WTC11 (cell line): ENCODE measurements at regions not wholly inside any gene's neighbourhood (a gene's known extent, or its start where the extent isn't known, plus 50 kb on each side); places are given as distances from the start of the nearest gene placed in this dataset.

Experiments used
- ATAC-seq: fragments of 200-7000 bp; cut with Tn5 transposase; 2 replicates; pipeline ENCODE4 v1.10.0; 2021; ENCODE audit warnings: mild to moderate bottlenecking, moderate library complexity
- CTCF ChIA-PET: fragments of 300-600 bp; sonication (Branson Sonifier 250); formaldehyde crosslinking; loops from one replicate; lab custom pipeline; 2021; ENCODE audit warnings: antibody characterized with exemption; lab: Charles Lee
- POLR2A ChIA-PET: fragments of 350-600 bp; sonication (Branson Sonifier 250); formaldehyde crosslinking; loops from one replicate; lab custom pipeline; 2021; ENCODE audit warnings: antibody characterized with exemption; lab: Charles Lee
- DNase-seq: peaks from one replicate; pipeline ENCODE4 v3.0.0; 2021; ENCODE audit warnings: low spot score
- H3K27ac Mint-ChIP-seq: 2 replicates; pipeline ENCODE4 v1.8.0; 2021; ENCODE audit warnings: mixed read lengths
- H3K27me3 Mint-ChIP-seq: 2 replicates; pipeline ENCODE4 v1.8.0; 2021; ENCODE audit warnings: low read depth, mild to moderate bottlenecking, moderate library complexity, mixed read lengths
- H3K36me3 Mint-ChIP-seq: 2 replicates; pipeline ENCODE4 v1.8.0; 2021; ENCODE audit warnings: mixed read lengths
- H3K4me1 Mint-ChIP-seq: 2 replicates; pipeline ENCODE4 v1.8.0; 2022; ENCODE audit warnings: mixed read lengths
- H3K4me3 Mint-ChIP-seq: 2 replicates; pipeline ENCODE4 v1.8.0; 2021; ENCODE audit warnings: mild to moderate bottlenecking, moderate library complexity, mixed read lengths
- H3K9me3 Mint-ChIP-seq: 2 replicates; pipeline ENCODE4 v1.8.0; 2021; ENCODE audit warnings: mixed read lengths
- E2F1 ChIP-seq: sonication (generic); formaldehyde crosslinking; IDR thresholded peaks from 2 replicates; pipeline ENCODE4 v1.8.0; 2022; ENCODE audit warnings: mild to moderate bottlenecking, missing genetic modification reagents
- ELF4 ChIP-seq: sonication (generic); formaldehyde crosslinking; IDR thresholded peaks from 2 replicates; pipeline ENCODE4 v1.8.1; 2022; ENCODE audit warnings: low read depth, mild to moderate bottlenecking, moderate library complexity, missing genetic modification reagents
- EMX1 ChIP-seq: fragments of 250-450 bp; sonication (Bioruptor Pico); IDR thresholded peaks from 2 replicates; pipeline ENCODE4 v1.8.0; 2021; ENCODE audit warnings: mild to moderate bottlenecking
- FOXK1 ChIP-seq: sonication (generic); formaldehyde crosslinking; IDR thresholded peaks from 2 replicates; pipeline ENCODE4 v1.8.0; 2022; ENCODE audit warnings: mild to moderate bottlenecking, moderate library complexity, missing genetic modification reagents
- HMGA2 ChIP-seq: fragments of 250-450 bp; sonication (Bioruptor Pico); IDR thresholded peaks from 2 replicates; pipeline ENCODE4 v1.4.0; 2021; ENCODE audit warnings: mild to moderate bottlenecking, moderate library complexity
- JUN ChIP-seq: sonication (generic); formaldehyde crosslinking; IDR thresholded peaks from 2 replicates; pipeline ENCODE4 v1.8.0; 2023; ENCODE audit warnings: mild to moderate bottlenecking, missing genetic modification reagents
- NFATC4 ChIP-seq: fragments of 250-450 bp; sonication (Bioruptor Pico); IDR thresholded peaks from 2 replicates; pipeline ENCODE4 v1.9.0; 2021; ENCODE audit warnings: mild to moderate bottlenecking
- NFE2L1 ChIP-seq: sonication (generic); formaldehyde crosslinking; IDR thresholded peaks from 2 replicates; pipeline ENCODE4 v1.8.1; 2023; ENCODE audit warnings: missing genetic modification reagents
- NR1H2 ChIP-seq: sonication (generic); formaldehyde crosslinking; IDR thresholded peaks from 2 replicates; pipeline ENCODE4 v1.9.0; 2021; ENCODE audit warnings: mild to moderate bottlenecking, moderate library complexity, missing genetic modification reagents
- PREB ChIP-seq: sonication (generic); formaldehyde crosslinking; IDR thresholded peaks from 2 replicates; pipeline ENCODE4 v1.8.1; 2022; ENCODE audit warnings: mild to moderate bottlenecking, missing genetic modification reagents, moderate library complexity, borderline replicate concordance
- RELA ChIP-seq: sonication (generic); formaldehyde crosslinking; IDR thresholded peaks from 2 replicates; pipeline ENCODE4 v1.8.1; 2022; ENCODE audit warnings: missing genetic modification reagents, mild to moderate bottlenecking, borderline replicate concordance
- TCF7 ChIP-seq: sonication (generic); formaldehyde crosslinking; IDR thresholded peaks from 2 replicates; pipeline ENCODE4 v1.8.0; 2022; ENCODE audit warnings: mild to moderate bottlenecking, low read depth, missing genetic modification reagents, moderate library complexity
- TEAD4 ChIP-seq: sonication (generic); formaldehyde crosslinking; IDR thresholded peaks from 2 replicates; pipeline ENCODE4 v1.8.0; 2022; ENCODE audit warnings: mild to moderate bottlenecking, missing genetic modification reagents
- ZNF138 ChIP-seq: sonication (generic); formaldehyde crosslinking; conservative IDR thresholded peaks from 2 replicates; pipeline ENCODE4 v1.8.1; 2022; ENCODE audit warnings: mild to moderate bottlenecking, moderate library complexity, missing genetic modification reagents
- ZNF232 ChIP-seq: sonication (generic); formaldehyde crosslinking; IDR thresholded peaks from 2 replicates; pipeline ENCODE4 v1.8.0; 2022; ENCODE audit warnings: mild to moderate bottlenecking, missing genetic modification reagents
- ZNF263 ChIP-seq: sonication (generic); formaldehyde crosslinking; IDR thresholded peaks from 2 replicates; pipeline ENCODE4 v1.8.1; 2022; ENCODE audit warnings: low read depth, mild to moderate bottlenecking, moderate library complexity, missing genetic modification reagents
- TF ChIP-seq, protein P1 (sequence below): sonication (generic); formaldehyde crosslinking; conservative IDR thresholded peaks from 2 replicates; pipeline ENCODE4 v1.8.1; 2023; ENCODE audit warnings: mild to moderate bottlenecking, low read depth, missing genetic modification reagents, moderate library complexity
- TF ChIP-seq, protein P2 (sequence below): sonication (generic); formaldehyde crosslinking; IDR thresholded peaks from 2 replicates; pipeline ENCODE4 v1.8.1; 2023; ENCODE audit warnings: mild to moderate bottlenecking, missing genetic modification reagents, moderate library complexity
- TF ChIP-seq, protein P3 (sequence below): fragments of 250-450 bp; sonication (Bioruptor Pico); IDR thresholded peaks from 2 replicates; pipeline ENCODE4 v2.1.2; 2022; ENCODE audit warnings: mild to moderate bottlenecking, moderate library complexity

- TF ChIP-seq JUN (CRISPR knock-in tag) (no peak), ZNF263 (CRISPR knock-in tag) (no peak), ZNF138 (CRISPR knock-in tag) (no peak), RELA (no peak), NFE2L1 (CRISPR knock-in tag) (no peak), PREB (CRISPR knock-in tag) (no peak)
- Mint-ChIP-seq H3K4me3 (no peak overlapping the region), H3K27me3 (peaks cover 4% of the 10 kb centered on the region; the same call in 1 of the 2 replicates), H3K36me3 (peaks cover 26% of the 10 kb centered on the region), H3K27ac (no peak overlapping the region), H3K9me3 (peaks cover 35% of the 10 kb centered on the region), H3K4me1 (peaks cover 15% of the 10 kb centered on the region)
- ATAC-seq (no peak), DNase-seq (no peak)
- POLR2A ChIA-PET: no interaction called here
- CTCF ChIA-PET: no interaction called here
These were observed 850.7 kb downstream of the RNF144A start for GRCh38 chr2:7767902-7768301.

DNA sequence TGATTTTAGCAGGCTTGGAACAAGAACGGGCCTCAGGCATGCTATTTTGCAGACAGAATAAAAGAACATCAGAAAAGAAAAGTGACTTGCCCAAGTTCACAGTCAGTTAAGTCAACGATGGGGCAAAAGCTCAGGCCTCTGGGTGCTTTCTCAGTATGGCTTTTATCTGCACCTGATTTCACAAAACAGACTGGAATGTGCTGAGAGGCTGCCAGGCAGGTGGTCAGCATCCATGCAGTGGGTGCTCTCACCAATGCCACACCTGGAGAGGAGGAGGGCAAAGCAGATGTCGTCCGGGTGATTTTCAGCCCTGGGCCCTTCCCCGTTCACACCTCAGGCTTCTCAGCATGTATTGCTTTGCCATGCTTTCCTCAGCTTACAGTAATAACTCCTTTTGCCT, 854.6 kb downstream of the RNF144A start:
- CTCF ChIA-PET: no interaction called here
- ATAC-seq: no peak
- no peak overlapping the region for H3K4me3 Mint-ChIP-seq
- peaks cover 39% of the 10 kb centered on the region for H3K4me1 Mint-ChIP-seq
- H3K27ac Mint-ChIP-seq: no peak overlapping the region
- H3K9me3 Mint-ChIP-seq: peaks cover 12% of the 10 kb centered on the region
- no peak for DNase-seq
- TF ChIP-seq EMX1 (CRISPR knock-in tag) (no peak), TCF7 (CRISPR knock-in tag) (no peak), NFE2L1 (CRISPR knock-in tag) (no peak), NR1H2 (no peak), ZNF232 (CRISPR knock-in tag) (no peak), FOXK1 (CRISPR knock-in tag) (no peak), HMGA2 (no peak), ELF4 (CRISPR knock-in tag) (no peak), E2F1 (no peak), TEAD4 (CRISPR knock-in tag) (no peak), NFATC4 (CRISPR knock-in tag) (no peak)
- TF ChIP-seq, protein P1, sequence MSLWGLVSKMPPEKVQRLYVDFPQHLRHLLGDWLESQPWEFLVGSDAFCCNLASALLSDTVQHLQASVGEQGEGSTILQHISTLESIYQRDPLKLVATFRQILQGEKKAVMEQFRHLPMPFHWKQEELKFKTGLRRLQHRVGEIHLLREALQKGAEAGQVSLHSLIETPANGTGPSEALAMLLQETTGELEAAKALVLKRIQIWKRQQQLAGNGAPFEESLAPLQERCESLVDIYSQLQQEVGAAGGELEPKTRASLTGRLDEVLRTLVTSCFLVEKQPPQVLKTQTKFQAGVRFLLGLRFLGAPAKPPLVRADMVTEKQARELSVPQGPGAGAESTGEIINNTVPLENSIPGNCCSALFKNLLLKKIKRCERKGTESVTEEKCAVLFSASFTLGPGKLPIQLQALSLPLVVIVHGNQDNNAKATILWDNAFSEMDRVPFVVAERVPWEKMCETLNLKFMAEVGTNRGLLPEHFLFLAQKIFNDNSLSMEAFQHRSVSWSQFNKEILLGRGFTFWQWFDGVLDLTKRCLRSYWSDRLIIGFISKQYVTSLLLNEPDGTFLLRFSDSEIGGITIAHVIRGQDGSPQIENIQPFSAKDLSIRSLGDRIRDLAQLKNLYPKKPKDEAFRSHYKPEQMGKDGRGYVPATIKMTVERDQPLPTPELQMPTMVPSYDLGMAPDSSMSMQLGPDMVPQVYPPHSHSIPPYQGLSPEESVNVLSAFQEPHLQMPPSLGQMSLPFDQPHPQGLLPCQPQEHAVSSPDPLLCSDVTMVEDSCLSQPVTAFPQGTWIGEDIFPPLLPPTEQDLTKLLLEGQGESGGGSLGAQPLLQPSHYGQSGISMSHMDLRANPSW (CRISPR knock-in tag): no peak
- TF ChIP-seq, protein P2, sequence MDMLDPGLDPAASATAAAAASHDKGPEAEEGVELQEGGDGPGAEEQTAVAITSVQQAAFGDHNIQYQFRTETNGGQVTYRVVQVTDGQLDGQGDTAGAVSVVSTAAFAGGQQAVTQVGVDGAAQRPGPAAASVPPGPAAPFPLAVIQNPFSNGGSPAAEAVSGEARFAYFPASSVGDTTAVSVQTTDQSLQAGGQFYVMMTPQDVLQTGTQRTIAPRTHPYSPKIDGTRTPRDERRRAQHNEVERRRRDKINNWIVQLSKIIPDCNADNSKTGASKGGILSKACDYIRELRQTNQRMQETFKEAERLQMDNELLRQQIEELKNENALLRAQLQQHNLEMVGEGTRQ (CRISPR knock-in tag): no peak
- TF ChIP-seq, protein P3, sequence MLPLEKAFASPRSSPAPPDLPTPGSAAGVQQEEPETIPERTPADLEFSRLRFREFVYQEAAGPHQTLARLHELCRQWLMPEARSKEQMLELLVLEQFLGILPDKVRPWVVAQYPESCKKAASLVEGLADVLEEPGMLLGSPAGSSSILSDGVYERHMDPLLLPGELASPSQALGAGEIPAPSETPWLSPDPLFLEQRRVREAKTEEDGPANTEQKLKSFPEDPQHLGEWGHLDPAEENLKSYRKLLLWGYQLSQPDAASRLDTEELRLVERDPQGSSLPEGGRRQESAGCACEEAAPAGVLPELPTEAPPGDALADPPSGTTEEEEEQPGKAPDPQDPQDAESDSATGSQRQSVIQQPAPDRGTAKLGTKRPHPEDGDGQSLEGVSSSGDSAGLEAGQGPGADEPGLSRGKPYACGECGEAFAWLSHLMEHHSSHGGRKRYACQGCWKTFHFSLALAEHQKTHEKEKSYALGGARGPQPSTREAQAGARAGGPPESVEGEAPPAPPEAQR: no peak
- TF ChIP-seq, all 79 proteins: peak for 0
- H3K36me3 Mint-ChIP-seq: peaks cover 4% of the 10 kb centered on the region
- peaks cover 6% of the 10 kb centered on the region; the same call in 1 of the 2 replicates for H3K27me3 Mint-ChIP-seq
- POLR2A ChIA-PET: no interaction called here
